C4-2B (cell line): ENCODE measurements at regions not wholly inside any gene's neighbourhood (a gene's known extent, or its start where the extent isn't known, plus 50 kb on each side); places are given as distances from the start of the nearest gene placed in this dataset.

Experiments
- CTCF ChIP-seq: fragments of 450-650 bp; conservative IDR thresholded peaks from 2 replicates; pipeline ENCODE4 v1.5.1; 2017; ENCODE audit warnings: mild to moderate bottlenecking
- ZFX ChIP-seq: fragments of 450-650 bp; IDR thresholded peaks from 2 replicates; pipeline ENCODE4 v1.6.1; 2017

- no peak for TF ChIP-seq CTCF
- no peak for TF ChIP-seq ZFX
Observed at GRCh38 chr20:40449144-40449690, 239.8 kb downstream of the MAFB start.
